Neural cell (in vitro differentiated cells): ENCODE measurements at regions not wholly inside any gene's neighbourhood (a gene's known extent, or its start where the extent isn't known, plus 50 kb on each side); places are given as distances from the start of the nearest gene placed in this dataset.

Experiments
- H2AFZ ChIP-seq: fragments of 200-600, 300-800 bp; sonication (generic), shearing (Covaris generic); 2 replicates; pipeline ENCODE4 v1.6.0; 2014; ENCODE audit warnings: low read depth, mild to moderate bottlenecking, antibody characterized with exemption, low read length, moderate library complexity
- H3F3A ChIP-seq: fragments of 200-600 bp; shearing (Covaris generic); 2 replicates; pipeline ENCODE4 v1.6.1; 2016; ENCODE audit warnings: mild to moderate bottlenecking, moderate library complexity, mixed read lengths, antibody characterized with exemption, low read length; ENCODE audit not compliant: insufficient read depth, poor library complexity, severe bottlenecking
- H3K27ac ChIP-seq: fragments of 200-600, 300-800 bp; sonication (generic), shearing (Covaris generic); 2 replicates; pipeline ENCODE4 v1.5.1; 2014; ENCODE audit warnings: mild to moderate bottlenecking, low read length, moderate library complexity
- H3K27me3 ChIP-seq: fragments of 300-800, 200-600 bp; sonication (generic), shearing (Covaris generic); 2 replicates; pipeline ENCODE4 v1.6.0; 2014; ENCODE audit warnings: mild to moderate bottlenecking, low read depth, low read length, moderate library complexity; ENCODE audit not compliant: insufficient read depth
- H3K36me3 ChIP-seq: fragments of 300-800, 200-600 bp; sonication (generic), shearing (Covaris generic); 2 replicates; pipeline ENCODE4 v1.5.1; 2014; ENCODE audit warnings: mild to moderate bottlenecking, antibody characterized with exemption, low read length, moderate library complexity; ENCODE audit not compliant: insufficient read depth
- H3K4me2 ChIP-seq: fragments of 300-800, 200-600 bp; sonication (generic), shearing (Covaris generic); 2 replicates; pipeline ENCODE4 v1.6.0; 2014; ENCODE audit warnings: mild to moderate bottlenecking, low read length
- H3K4me3 ChIP-seq: fragments of 300-800, 200-600 bp; sonication (generic), shearing (Covaris generic); 2 replicates; pipeline ENCODE4 v1.5.1; 2014; ENCODE audit warnings: mild to moderate bottlenecking, low read length, moderate library complexity
- H3K79me2 ChIP-seq: fragments of 200-600 bp; shearing (Covaris generic); replicated peaks from 2 replicates; pipeline ENCODE4 v1.6.0; 2014; ENCODE audit warnings: mild to moderate bottlenecking, low read length, moderate library complexity; ENCODE audit not compliant: insufficient read depth
- H3K9ac ChIP-seq: fragments of 300-800, 200-600 bp; sonication (generic), shearing (Covaris generic); 2 replicates; pipeline ENCODE4 v1.6.1; 2016; ENCODE audit warnings: mild to moderate bottlenecking, low read length, mixed read lengths
- H3K9me2 ChIP-seq: fragments of 200-600 bp; shearing (Covaris generic); 2 replicates; pipeline ENCODE4 v1.6.1; 2016; ENCODE audit warnings: mild to moderate bottlenecking, low read length, mixed read lengths; ENCODE audit not compliant: insufficient read depth
- H3K9me3 ChIP-seq: fragments of 200-600, 300-800 bp; sonication (generic), shearing (Covaris generic); 2 replicates; pipeline ENCODE4 v1.6.1; 2016; ENCODE audit warnings: mild to moderate bottlenecking, mixed run types, low read length, moderate library complexity, mixed read lengths
- H4K20me1 ChIP-seq: fragments of 200-600 bp; shearing (Covaris generic); 2 replicates; pipeline ENCODE4 v1.6.1; 2016; ENCODE audit warnings: mild to moderate bottlenecking, mixed run types; ENCODE audit not compliant: insufficient read depth
- EP300 ChIP-seq: fragments of 450-650 bp; conservative IDR thresholded peaks from 2 replicates; pipeline ENCODE4 v1.6.1; 2014; ENCODE audit warnings: antibody characterized with exemption, mild to moderate bottlenecking, moderate library complexity; ENCODE audit not compliant: poor library complexity, severe bottlenecking
- EZH2 ChIP-seq: fragments of 200-600, 300-800 bp; shearing (Covaris generic), sonication (generic); IDR thresholded peaks from 2 replicates; pipeline ENCODE4 v1.6.1; 2014; ENCODE audit warnings: antibody characterized with exemption, low read length, borderline replicate concordance, mild to moderate bottlenecking; ENCODE audit not compliant: insufficient read depth, poor library complexity, severe bottlenecking
- MXI1 ChIP-seq: fragments of 450-650 bp; conservative IDR thresholded peaks from 2 replicates; pipeline ENCODE4 v1.6.1; 2014; ENCODE audit warnings: antibody characterized with exemption, mild to moderate bottlenecking; ENCODE audit not compliant: poor library complexity, severe bottlenecking
- POLR2AphosphoS5 ChIP-seq: IDR thresholded peaks from 2 replicates; pipeline ENCODE4 v1.6.1; 2012
- RAD21 ChIP-seq: fragments of 450-650 bp; conservative IDR thresholded peaks from 2 replicates; pipeline ENCODE4 v1.6.1; 2014; ENCODE audit warnings: antibody characterized with exemption, mild to moderate bottlenecking, moderate library complexity
- REST ChIP-seq: IDR thresholded peaks from 2 replicates; pipeline ENCODE4 v1.6.1; 2012; ENCODE audit warnings: borderline replicate concordance
- SMC3 ChIP-seq: fragments of 450-650 bp; conservative IDR thresholded peaks from 2 replicates; pipeline ENCODE4 v1.6.1; 2014; ENCODE audit warnings: antibody characterized with exemption, mild to moderate bottlenecking, moderate library complexity; ENCODE audit not compliant: poor library complexity
- TAF1 ChIP-seq: IDR thresholded peaks from 2 replicates; pipeline ENCODE4 v1.6.1; 2012; ENCODE audit warnings: low read depth
- TF ChIP-seq, protein P1 (sequence below): fragments of 450-650 bp; IDR thresholded peaks from 2 replicates; pipeline ENCODE4 v1.5.1; 2014; ENCODE audit warnings: antibody characterized with exemption, mild to moderate bottlenecking, moderate library complexity; ENCODE audit not compliant: poor library complexity, severe bottlenecking

- H3K36me3 ChIP-seq = no peaks in the 10 kb centered on the region
- no peak overlapping the region for H3K4me3 ChIP-seq
- no peaks in the 10 kb centered on the region for H3K27me3 ChIP-seq
- no peaks in the 10 kb centered on the region for H3F3A ChIP-seq
- TF ChIP-seq REST = no peak
- no peak for TF ChIP-seq EP300
- TF ChIP-seq, protein P1, sequence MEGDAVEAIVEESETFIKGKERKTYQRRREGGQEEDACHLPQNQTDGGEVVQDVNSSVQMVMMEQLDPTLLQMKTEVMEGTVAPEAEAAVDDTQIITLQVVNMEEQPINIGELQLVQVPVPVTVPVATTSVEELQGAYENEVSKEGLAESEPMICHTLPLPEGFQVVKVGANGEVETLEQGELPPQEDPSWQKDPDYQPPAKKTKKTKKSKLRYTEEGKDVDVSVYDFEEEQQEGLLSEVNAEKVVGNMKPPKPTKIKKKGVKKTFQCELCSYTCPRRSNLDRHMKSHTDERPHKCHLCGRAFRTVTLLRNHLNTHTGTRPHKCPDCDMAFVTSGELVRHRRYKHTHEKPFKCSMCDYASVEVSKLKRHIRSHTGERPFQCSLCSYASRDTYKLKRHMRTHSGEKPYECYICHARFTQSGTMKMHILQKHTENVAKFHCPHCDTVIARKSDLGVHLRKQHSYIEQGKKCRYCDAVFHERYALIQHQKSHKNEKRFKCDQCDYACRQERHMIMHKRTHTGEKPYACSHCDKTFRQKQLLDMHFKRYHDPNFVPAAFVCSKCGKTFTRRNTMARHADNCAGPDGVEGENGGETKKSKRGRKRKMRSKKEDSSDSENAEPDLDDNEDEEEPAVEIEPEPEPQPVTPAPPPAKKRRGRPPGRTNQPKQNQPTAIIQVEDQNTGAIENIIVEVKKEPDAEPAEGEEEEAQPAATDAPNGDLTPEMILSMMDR = no peak
- no peak for TF ChIP-seq EZH2
- H3K27ac ChIP-seq = no peak overlapping the region
- H3K79me2 ChIP-seq = no peaks in the 10 kb centered on the region
- H4K20me1 ChIP-seq = no peaks in the 10 kb centered on the region
- no peak overlapping the region for H3K4me2 ChIP-seq
- no peaks in the 10 kb centered on the region for H3K9me3 ChIP-seq
- no peaks in the 10 kb centered on the region for H3K9me2 ChIP-seq
- H2AFZ ChIP-seq = no peak overlapping the region
- no peak overlapping the region for H3K9ac ChIP-seq
Observed at GRCh38 chr22:48636746-48637145, 1190.9 kb downstream of the BRD1 start.

DNA sequence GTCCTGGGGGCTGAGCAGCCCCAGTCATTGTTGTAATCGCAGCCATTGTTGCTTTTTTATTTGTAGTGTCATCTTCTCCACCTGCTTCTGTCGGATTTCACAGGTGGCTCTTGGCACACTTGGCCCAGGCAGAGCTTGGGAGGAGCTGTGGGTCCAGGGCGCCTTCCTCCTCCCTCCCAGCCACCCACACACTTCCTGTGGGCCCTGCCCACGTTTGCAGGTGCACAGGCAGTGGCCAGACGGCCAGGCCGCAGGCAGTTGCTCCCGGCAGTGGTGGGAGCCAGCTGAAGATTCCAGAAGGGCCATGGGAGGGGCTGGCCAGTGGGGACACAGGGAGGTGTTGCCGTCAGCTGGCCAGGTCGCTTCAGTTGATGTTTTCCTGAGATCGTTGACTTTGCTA lies 1191.9 kb downstream of the BRD1 start:
- H3K79me2 ChIP-seq = no peaks in the 10 kb centered on the region
- H3F3A ChIP-seq = no peaks in the 10 kb centered on the region
- no peak overlapping the region for H3K4me2 ChIP-seq
- H2AFZ ChIP-seq = no peak overlapping the region
- H3K9me2 ChIP-seq = no peaks in the 10 kb centered on the region
- no peak overlapping the region for H3K4me3 ChIP-seq
- no peaks in the 10 kb centered on the region for H3K36me3 ChIP-seq
- H3K27ac ChIP-seq = no peak overlapping the region
- H3K9ac ChIP-seq = no peak overlapping the region
- TF ChIP-seq SMC3 (no peak), EZH2 (no peak), RAD21 (no peak), TAF1 (no peak), MXI1 (no peak), EP300 (no peak), REST (no peak), POLR2AphosphoS5 (no peak)
- TF ChIP-seq, protein P1 = no peak
- no peaks in the 10 kb centered on the region for H3K27me3 ChIP-seq
- H3K9me3 ChIP-seq = no peaks in the 10 kb centered on the region
- no peaks in the 10 kb centered on the region for H4K20me1 ChIP-seq
